Neural crest cell (in vitro differentiated cells): ENCODE measurements at regions not wholly inside any gene's neighbourhood (a gene's known extent, or its start where the extent isn't known, plus 50 kb on each side); places are given as distances from the start of the nearest gene placed in this dataset.
"Not testable (repeated sequence)": the region's sequence is repeated elsewhere in the genome, so short reads cannot be mapped to it uniquely, and the experiment has no call there.

Experiments
- DNase-seq: peaks from one replicate; pipeline ENCODE4 v3.0.0; 2021; ENCODE audit warnings: low read depth, mixed read lengths, low spot score
- H3K27ac Mint-ChIP-seq: one replicate; pipeline ENCODE4 v1.8.0; 2021; ENCODE audit warnings: mild to moderate bottlenecking, mixed read lengths; ENCODE audit not compliant: unreplicated experiment
- H3K27me3 Mint-ChIP-seq: 2 replicates; pipeline ENCODE4 v1.8.0; 2021; ENCODE audit warnings: low read depth, mild to moderate bottlenecking, mixed read lengths
- H3K36me3 Mint-ChIP-seq: 2 replicates; pipeline ENCODE4 v1.8.0; 2021; ENCODE audit warnings: low read depth, mild to moderate bottlenecking, mixed read lengths
- H3K4me1 Mint-ChIP-seq: 2 replicates; pipeline ENCODE4 v1.8.0; 2021; ENCODE audit warnings: mixed read lengths
- H3K4me3 Mint-ChIP-seq: one replicate; pipeline ENCODE4 v1.8.0; 2021; ENCODE audit warnings: mild to moderate bottlenecking, mixed read lengths
- H3K9me3 Mint-ChIP-seq: 2 replicates; pipeline ENCODE4 v1.8.0; 2021; ENCODE audit warnings: mixed read lengths
- CTCF ChIP-seq: fragments of 200-600 bp; sonication (generic); conservative IDR thresholded peaks from 2 replicates; pipeline ENCODE4 v1.5.0; 2021; ENCODE audit warnings: antibody characterized with exemption, mild to moderate bottlenecking

DNA sequence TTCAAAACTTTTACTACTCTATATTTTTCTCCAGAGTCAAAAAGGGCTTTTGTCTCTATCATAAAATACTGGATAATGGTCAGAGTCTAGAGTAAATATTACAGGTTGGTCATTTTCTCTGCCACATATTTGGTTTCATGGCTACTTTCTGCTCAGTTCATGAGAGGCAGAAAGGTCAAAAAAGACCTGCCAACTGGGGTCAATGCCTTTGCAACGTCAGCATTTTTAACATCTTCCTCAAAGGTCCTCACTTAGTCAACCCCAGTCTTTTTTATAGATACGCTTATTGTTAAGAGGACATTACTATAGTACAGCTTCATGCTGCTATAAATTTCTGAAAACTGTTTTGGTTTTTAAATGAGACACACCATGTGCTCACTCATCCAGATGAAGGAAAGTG, 312.1 kb upstream of the ARHGEF26 start:
- no peak overlapping the region for H3K27ac Mint-ChIP-seq

DNA sequence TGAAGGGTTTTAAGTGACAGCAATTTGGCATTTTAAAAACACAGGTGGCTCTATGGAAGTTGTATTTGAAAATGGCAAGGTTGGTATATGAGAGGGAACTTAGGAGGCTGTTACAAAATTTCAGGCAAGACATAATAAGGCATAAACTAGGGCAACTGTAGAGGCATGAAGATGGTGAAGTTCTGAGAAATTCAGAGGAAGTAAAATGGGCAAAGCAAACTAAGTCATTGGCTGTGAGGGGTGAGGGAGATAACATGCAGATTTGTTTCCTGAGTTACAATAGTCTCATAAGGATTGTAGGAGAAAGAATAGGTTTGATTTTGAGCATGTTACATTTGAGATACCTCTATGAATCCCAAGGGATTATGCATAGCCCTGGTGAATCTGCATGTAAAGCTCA, 302.9 kb upstream of the ARHGEF26 start:
- no peaks in the 10 kb centered on the region for H3K9me3 Mint-ChIP-seq
- H3K27ac Mint-ChIP-seq, result no peak overlapping the region
- no peak overlapping the region for H3K4me3 Mint-ChIP-seq
- no peaks in the 10 kb centered on the region for H3K4me1 Mint-ChIP-seq
- no peaks in the 10 kb centered on the region for H3K27me3 Mint-ChIP-seq
- DNase-seq, result no peak
- no peak for TF ChIP-seq CTCF
- no peaks in the 10 kb centered on the region for H3K36me3 Mint-ChIP-seq

More for the DNA sequence above, 312.1 kb upstream of the ARHGEF26 start:
- Mint-ChIP-seq H3K27me3 (no peaks in the 10 kb centered on the region), H3K4me1 (no peaks in the 10 kb centered on the region), H3K9me3 (no peaks in the 10 kb centered on the region), H3K4me3 (no peak overlapping the region), H3K36me3 (no peaks in the 10 kb centered on the region)
- DNase-seq, result no peak
- TF ChIP-seq CTCF, result no peak

GRCh38 chr3:153820035-153820434, 301.2 kb upstream of the ARHGEF26 start:
- H3K4me1 Mint-ChIP-seq, result no peaks in the 10 kb centered on the region
- peaks cover 2% of the 10 kb centered on the region for H3K9me3 Mint-ChIP-seq
- no peak for TF ChIP-seq CTCF
- no peak overlapping the region for H3K27ac Mint-ChIP-seq
- no peak overlapping the region for H3K4me3 Mint-ChIP-seq
- H3K27me3 Mint-ChIP-seq, result no peaks in the 10 kb centered on the region
- H3K36me3 Mint-ChIP-seq, result no peaks in the 10 kb centered on the region
- DNase-seq, result no peak

DNA sequence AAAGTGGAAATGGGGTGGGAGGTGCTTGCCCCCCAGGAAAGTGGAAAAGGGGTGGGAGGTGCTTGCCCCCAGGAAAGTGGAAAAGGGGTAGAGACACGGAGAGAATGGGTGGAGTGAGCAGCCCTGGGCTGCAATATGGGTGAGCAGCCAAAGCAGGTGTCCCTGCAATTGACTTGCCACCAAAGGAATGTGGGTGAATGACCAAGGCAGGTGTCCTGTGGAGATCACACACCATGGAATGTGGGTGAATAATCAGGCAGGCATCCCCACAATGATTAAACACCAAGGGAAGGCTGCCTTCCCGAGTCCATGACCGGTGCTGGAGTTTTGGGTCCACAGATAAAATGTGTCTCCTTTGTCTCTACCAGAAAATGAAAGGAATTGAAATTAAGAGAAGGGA, 292.8 kb upstream of the ARHGEF26 start:
- not testable (repeated sequence) for H3K36me3 Mint-ChIP-seq, H3K27ac Mint-ChIP-seq, H3K4me1 Mint-ChIP-seq, H3K4me3 Mint-ChIP-seq, DNase-seq, H3K27me3 Mint-ChIP-seq
- peaks cover 18% of the 10 kb centered on the region for H3K9me3 Mint-ChIP-seq

- Mint-ChIP-seq H3K4me1 (peaks cover 6% of the 10 kb centered on the region), H3K9me3 (peaks cover 19% of the 10 kb centered on the region), H3K27me3 (no peaks in the 10 kb centered on the region), H3K27ac (no peak overlapping the region), H3K36me3 (peaks cover 7% of the 10 kb centered on the region), H3K4me3 (no peak overlapping the region)
- DNase-seq, result no peak
- TF ChIP-seq CTCF, result no peak
These were observed 291.5 kb upstream of the ARHGEF26 start for GRCh38 chr3:153829606-153830170.

- Mint-ChIP-seq H3K4me1 (peaks cover 6% of the 10 kb centered on the region), H3K36me3 (peaks cover 7% of the 10 kb centered on the region), H3K27ac (no peak overlapping the region), H3K27me3 (no peaks in the 10 kb centered on the region), H3K9me3 (peaks cover 19% of the 10 kb centered on the region), H3K4me3 (no peak overlapping the region)
- TF ChIP-seq CTCF, result no peak
- no peak for DNase-seq
These were observed 290.6 kb upstream of the ARHGEF26 start for GRCh38 chr3:153830552-153830951.
